ENCODE measurements at regions not wholly inside any gene's neighbourhood (a gene's known extent, or its start where the extent isn't known, plus 50 kb on each side); places are given as distances from the start of the nearest gene placed in this dataset.

DNA sequence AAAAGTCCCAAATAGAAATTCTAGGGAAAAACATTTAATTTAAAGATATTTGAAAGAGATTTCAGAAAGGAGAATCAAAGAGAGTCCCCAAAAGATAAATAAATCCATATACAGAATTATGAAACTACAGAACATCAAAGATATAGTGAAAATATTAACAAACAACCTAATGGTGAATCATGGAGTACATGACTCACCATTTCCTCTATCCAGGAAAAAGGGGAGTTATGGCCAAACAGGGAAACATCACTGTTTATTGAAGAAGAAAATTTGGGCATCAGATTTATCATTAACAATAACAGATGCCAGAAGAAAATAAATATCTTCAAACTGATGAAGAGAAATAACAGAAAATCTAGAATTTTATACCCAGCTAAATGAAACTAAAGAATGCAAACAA lies 448.3 kb downstream of the CDH2 start:
- Mint-ChIP-seq H3K4me3 (no peak overlapping the region), H3K9me3 (peaks cover 10% of the 10 kb centered on the region), H3K36me3 (ENCODE audit: low read depth) (no peaks in the 10 kb centered on the region), H3K27ac (no peak overlapping the region), H3K4me1 (ENCODE audit: low read depth) (no peaks in the 10 kb centered on the region), H3K27me3 (ENCODE audit: low read depth) (no peaks in the 10 kb centered on the region)
- no peak for DNase-seq
- CTCF ChIA-PET: interaction anchor here (1.3 kb wide), 1 partner anchor 9 kb away, joined by 3 read pairs; no protein-coding TSS in a partner anchor
- intact Hi-C loops (cut with micrococcal nuclease): no loop called here

DNA sequence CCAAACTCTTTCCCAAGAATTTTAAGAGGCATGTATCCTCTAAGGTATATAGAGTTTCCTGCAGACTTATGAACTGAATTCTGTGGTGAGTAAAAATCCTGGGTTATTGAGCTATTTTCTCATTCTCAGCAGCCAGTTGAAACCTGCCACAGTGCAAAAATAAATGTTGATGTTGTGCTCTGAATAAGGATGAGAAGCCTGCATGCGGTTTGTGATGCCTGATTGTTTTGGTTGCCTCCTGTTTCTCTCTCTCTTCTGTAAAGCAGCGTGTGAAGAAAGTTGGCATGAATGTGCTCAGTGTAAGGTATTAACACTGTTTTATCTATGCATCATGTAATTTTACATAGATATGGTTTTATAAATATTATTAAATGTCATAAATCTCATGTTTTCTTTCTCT lies 452.6 kb downstream of the CDH2 start:
- CTCF ChIA-PET: no interaction called here
- intact Hi-C loops (cut with micrococcal nuclease): no loop called here
- Mint-ChIP-seq H3K4me1 (ENCODE audit: low read depth) (no peaks in the 10 kb centered on the region), H3K36me3 (ENCODE audit: low read depth) (no peaks in the 10 kb centered on the region), H3K27me3 (ENCODE audit: low read depth) (no peaks in the 10 kb centered on the region), H3K4me3 (no peak overlapping the region), H3K9me3 (peaks cover 12% of the 10 kb centered on the region), H3K27ac (no peak overlapping the region)
- DNase-seq: no peak

GRCh38 chr18:27723168-27723567 lies 453.8 kb downstream of the CDH2 start:
- Mint-ChIP-seq H3K27ac (no peak overlapping the region), H3K4me1 (ENCODE audit: low read depth) (no peaks in the 10 kb centered on the region), H3K36me3 (ENCODE audit: low read depth) (no peaks in the 10 kb centered on the region), H3K9me3 (peaks cover 9% of the 10 kb centered on the region), H3K4me3 (no peak overlapping the region), H3K27me3 (ENCODE audit: low read depth) (no peaks in the 10 kb centered on the region)
- intact Hi-C loops (cut with micrococcal nuclease): no loop called here
- no peak for DNase-seq
- CTCF ChIA-PET: no interaction called here

DNA sequence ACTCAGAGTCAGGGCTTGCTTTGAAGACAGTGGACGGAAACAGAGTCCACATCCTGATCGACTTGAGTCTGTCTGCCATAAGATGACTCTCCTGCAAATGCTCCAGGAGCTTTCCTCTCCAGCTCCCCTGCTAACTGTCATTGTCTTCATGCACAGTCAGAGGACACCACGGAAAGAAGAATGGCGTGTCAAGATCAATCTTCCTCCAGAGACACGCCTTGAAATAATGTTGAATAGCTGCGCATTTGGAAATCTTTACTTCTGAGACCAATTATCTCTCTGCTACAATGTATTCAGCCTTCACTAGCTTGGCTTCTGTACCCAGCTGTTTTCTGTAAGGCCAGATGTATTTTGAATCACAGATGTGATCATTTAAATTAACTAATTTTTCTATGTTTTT lies 457.2 kb downstream of the CDH2 start:
- Mint-ChIP-seq H3K36me3 (ENCODE audit: low read depth) (no peaks in the 10 kb centered on the region), H3K4me3 (no peak overlapping the region), H3K9me3 (peaks cover 3% of the 10 kb centered on the region), H3K27ac (no peak overlapping the region), H3K27me3 (ENCODE audit: low read depth) (no peaks in the 10 kb centered on the region), H3K4me1 (ENCODE audit: low read depth) (no peaks in the 10 kb centered on the region)
- CTCF ChIA-PET: interaction anchor here (1.0 kb wide), 1 partner anchor 9 kb away, joined by 3 read pairs; no protein-coding TSS in a partner anchor
- DNase-seq: no peak
- intact Hi-C loops (cut with micrococcal nuclease): no loop called here

DNA sequence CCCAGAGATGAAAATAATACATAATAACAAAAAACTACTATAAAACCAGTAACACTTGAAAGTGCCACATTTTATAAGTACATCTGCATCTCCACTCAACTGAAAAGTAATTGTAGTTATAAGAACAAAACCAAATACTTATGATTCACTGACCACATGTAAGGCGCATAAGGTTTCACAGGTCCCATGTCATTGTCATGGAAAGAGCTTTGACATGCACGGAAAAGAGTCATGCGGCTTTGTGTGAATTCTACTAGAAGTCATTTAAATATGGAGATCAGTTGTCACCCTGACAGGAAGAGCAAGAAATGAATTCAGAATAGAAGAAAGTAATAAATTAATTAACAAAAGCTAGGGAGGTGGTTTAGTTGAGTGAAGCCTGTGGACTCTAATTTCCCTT lies 459.1 kb downstream of the CDH2 start:
- CTCF ChIA-PET: no interaction called here
- intact Hi-C loops (cut with micrococcal nuclease): no loop called here
- no peaks in the 10 kb centered on the region for H3K27me3 Mint-ChIP-seq (ENCODE audit: low read depth)

GRCh38 chr18:27717250-27717649 lies 459.7 kb downstream of the CDH2 start:
- no peak overlapping the region for H3K27ac Mint-ChIP-seq
- no peak for DNase-seq
- H3K4me1 Mint-ChIP-seq (ENCODE audit: low read depth): no peaks in the 10 kb centered on the region
- CTCF ChIA-PET: no interaction called here
- no peaks in the 10 kb centered on the region for H3K27me3 Mint-ChIP-seq (ENCODE audit: low read depth)
- peaks cover 3% of the 10 kb centered on the region for H3K9me3 Mint-ChIP-seq
- H3K4me3 Mint-ChIP-seq: no peak overlapping the region
- intact Hi-C loops (cut with micrococcal nuclease): no loop called here
- no peaks in the 10 kb centered on the region for H3K36me3 Mint-ChIP-seq (ENCODE audit: low read depth)

More for the DNA sequence above, 459.1 kb downstream of the CDH2 start:
- no peak for DNase-seq
- H3K27ac Mint-ChIP-seq: no peak overlapping the region
- H3K4me1 Mint-ChIP-seq (ENCODE audit: low read depth): no peaks in the 10 kb centered on the region
- peaks cover 3% of the 10 kb centered on the region for H3K9me3 Mint-ChIP-seq
- H3K36me3 Mint-ChIP-seq (ENCODE audit: low read depth): no peaks in the 10 kb centered on the region
- H3K4me3 Mint-ChIP-seq: no peak overlapping the region

DNA sequence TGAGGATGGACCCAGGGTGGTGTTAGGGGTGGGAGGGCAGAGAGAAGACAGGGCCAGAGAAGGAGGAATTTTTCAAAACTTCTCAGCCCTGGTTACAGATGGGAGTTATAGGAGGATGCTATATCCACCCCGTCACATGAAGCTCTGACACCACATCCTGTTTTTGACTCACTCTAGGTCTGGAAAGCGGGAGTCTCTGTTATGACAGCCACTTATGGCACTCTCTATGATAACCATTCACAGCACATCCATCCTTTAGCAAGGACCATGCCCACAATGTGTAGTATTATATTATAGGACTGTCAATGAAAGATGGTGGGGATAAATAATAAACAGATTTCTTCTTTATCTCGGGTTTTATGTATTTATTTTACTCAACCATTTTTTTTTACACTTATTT lies 461.2 kb downstream of the CDH2 start:
- Mint-ChIP-seq H3K27ac (no peak overlapping the region), H3K9me3 (peaks cover 3% of the 10 kb centered on the region), H3K4me1 (ENCODE audit: low read depth) (no peaks in the 10 kb centered on the region), H3K36me3 (ENCODE audit: low read depth) (no peaks in the 10 kb centered on the region), H3K27me3 (ENCODE audit: low read depth) (no peaks in the 10 kb centered on the region), H3K4me3 (no peak overlapping the region)
- CTCF ChIA-PET: no interaction called here
- intact Hi-C loops (cut with micrococcal nuclease): no loop called here
- no peak for DNase-seq

GRCh38 chr18:27713738-27714095 lies 463.2 kb downstream of the CDH2 start:
- no peak overlapping the region for H3K27ac Mint-ChIP-seq
- no peaks in the 10 kb centered on the region for H3K4me1 Mint-ChIP-seq (ENCODE audit: low read depth)
- DNase-seq: no peak
- intact Hi-C loops (cut with micrococcal nuclease): no loop called here
- CTCF ChIA-PET: no interaction called here
- H3K27me3 Mint-ChIP-seq (ENCODE audit: low read depth): no peaks in the 10 kb centered on the region
- H3K36me3 Mint-ChIP-seq (ENCODE audit: low read depth): no peaks in the 10 kb centered on the region
- no peak overlapping the region for H3K4me3 Mint-ChIP-seq
- peaks cover 13% of the 10 kb centered on the region for H3K9me3 Mint-ChIP-seq

DNA sequence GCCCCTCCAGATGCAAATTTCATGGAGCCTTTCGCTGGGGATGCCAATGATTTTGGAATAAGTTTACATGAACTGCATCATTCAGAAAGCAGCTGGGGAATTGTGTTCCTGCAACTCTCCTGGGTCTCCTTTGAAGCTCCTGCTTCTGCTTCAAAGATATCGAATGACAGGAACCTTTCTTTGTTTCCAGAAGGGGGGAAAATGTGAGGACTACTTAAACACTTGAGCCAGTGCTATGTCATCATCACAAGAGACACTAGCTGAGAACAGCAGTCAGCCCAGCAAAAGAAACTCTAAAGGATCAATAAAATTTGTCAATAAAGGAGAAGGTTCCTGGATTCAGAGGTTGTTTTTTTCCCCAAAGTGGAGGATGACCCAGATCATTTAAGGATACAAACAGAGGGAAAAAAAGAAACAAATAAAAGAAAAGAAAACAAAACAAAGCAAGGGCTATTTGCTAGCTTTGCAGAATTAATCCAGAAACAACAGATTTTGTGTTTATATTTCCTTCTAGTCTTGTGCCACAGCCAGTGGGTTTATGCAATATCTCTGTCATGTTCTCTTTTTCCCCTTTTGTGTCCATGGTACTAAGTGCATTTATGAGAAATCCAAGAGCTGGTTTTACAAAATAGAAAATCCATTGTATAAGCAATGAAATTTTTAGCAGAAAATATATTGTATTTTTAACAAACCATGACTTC lies 463.7 kb downstream of the CDH2 start:
- no peaks in the 10 kb centered on the region for H3K36me3 Mint-ChIP-seq (ENCODE audit: low read depth)
- no peak overlapping the region for H3K4me3 Mint-ChIP-seq
- intact Hi-C loops (cut with micrococcal nuclease): no loop called here
- H3K9me3 Mint-ChIP-seq: peaks cover 13% of the 10 kb centered on the region
- no peaks in the 10 kb centered on the region for H3K27me3 Mint-ChIP-seq (ENCODE audit: low read depth)
- no peaks in the 10 kb centered on the region for H3K4me1 Mint-ChIP-seq (ENCODE audit: low read depth)
- CTCF ChIA-PET: no interaction called here
- DNase-seq: no peak
- no peak overlapping the region for H3K27ac Mint-ChIP-seq

- no peaks in the 10 kb centered on the region for H3K27me3 Mint-ChIP-seq (ENCODE audit: low read depth)
- CTCF ChIA-PET: no interaction called here
- no peak overlapping the region for H3K27ac Mint-ChIP-seq
- intact Hi-C loops (cut with micrococcal nuclease): no loop called here
- H3K4me1 Mint-ChIP-seq (ENCODE audit: low read depth): no peaks in the 10 kb centered on the region
- no peak overlapping the region for H3K4me3 Mint-ChIP-seq
- DNase-seq: no peak
- H3K9me3 Mint-ChIP-seq: peaks cover 18% of the 10 kb centered on the region
- no peaks in the 10 kb centered on the region for H3K36me3 Mint-ChIP-seq (ENCODE audit: low read depth)
Measured at GRCh38 chr18:27712066-27712465, 464.9 kb downstream of the CDH2 start.

GRCh38 chr18:27711382-27711781 lies 465.5 kb downstream of the CDH2 start:
- Mint-ChIP-seq H3K9me3 (peaks cover 20% of the 10 kb centered on the region), H3K27ac (no peak overlapping the region), H3K36me3 (ENCODE audit: low read depth) (no peaks in the 10 kb centered on the region), H3K4me1 (ENCODE audit: low read depth) (no peaks in the 10 kb centered on the region), H3K27me3 (ENCODE audit: low read depth) (no peaks in the 10 kb centered on the region), H3K4me3 (no peak overlapping the region)
- CTCF ChIA-PET: no interaction called here
- DNase-seq: no peak
- intact Hi-C loops (cut with micrococcal nuclease): no loop called here

DNA sequence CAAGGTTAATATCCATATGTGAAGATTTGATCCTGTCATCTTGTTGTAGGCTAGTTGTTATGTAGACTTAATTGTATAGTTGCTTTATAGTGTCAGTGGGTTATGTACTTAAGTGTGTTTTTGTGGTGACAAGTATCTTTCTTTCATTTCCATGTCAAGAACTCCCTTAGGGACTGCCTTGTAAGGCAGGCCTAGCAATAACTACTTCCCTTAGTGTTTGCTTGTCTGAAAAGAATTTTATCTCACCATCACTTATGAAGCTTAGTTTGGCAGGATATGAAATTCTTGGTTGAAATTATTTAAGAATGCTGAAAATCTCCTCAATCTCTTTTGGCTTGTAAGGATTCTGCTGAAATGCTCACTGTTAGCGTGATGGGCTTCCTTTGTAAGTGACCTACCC lies 467.6 kb downstream of the CDH2 start:
- Mint-ChIP-seq H3K4me3 (no peak overlapping the region), H3K27me3 (ENCODE audit: low read depth) (no peaks in the 10 kb centered on the region), H3K9me3 (peaks cover 20% of the 10 kb centered on the region), H3K36me3 (ENCODE audit: low read depth) (no peaks in the 10 kb centered on the region), H3K27ac (no peak overlapping the region), H3K4me1 (ENCODE audit: low read depth) (no peaks in the 10 kb centered on the region)
- intact Hi-C loops (cut with micrococcal nuclease): no loop called here
- CTCF ChIA-PET: interaction anchor here (0.6 kb wide), 1 partner anchor 1820 kb away, joined by 3 read pairs; no protein-coding TSS in a partner anchor
- DNase-seq: no peak

DNA sequence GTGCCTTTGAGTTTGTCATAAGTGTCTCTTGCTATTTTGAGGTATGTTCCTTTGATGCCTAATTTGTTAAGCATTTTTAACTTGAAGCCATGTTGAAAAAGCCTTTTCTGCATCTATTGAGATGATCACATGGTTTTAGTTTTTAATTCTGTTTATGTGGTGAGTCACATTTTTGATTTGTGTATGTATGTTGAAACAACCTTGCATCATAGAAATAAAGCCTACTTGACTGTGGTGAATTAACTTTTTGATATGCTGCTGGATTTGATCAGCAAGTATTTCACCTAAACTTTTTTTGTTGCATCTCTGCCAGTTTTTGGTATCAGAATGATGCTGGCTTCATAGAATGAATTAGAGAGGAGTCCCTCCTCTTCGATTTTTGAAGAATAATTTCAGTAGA lies 469.7 kb downstream of the CDH2 start:
- intact Hi-C loops (cut with micrococcal nuclease): no loop called here
- no peak overlapping the region for H3K27ac Mint-ChIP-seq
- CTCF ChIA-PET: no interaction called here

More for the DNA sequence above, 469.7 kb downstream of the CDH2 start:
- H3K4me1 Mint-ChIP-seq (ENCODE audit: low read depth): no peaks in the 10 kb centered on the region
- no peak overlapping the region for H3K4me3 Mint-ChIP-seq
- H3K27me3 Mint-ChIP-seq (ENCODE audit: low read depth): no peaks in the 10 kb centered on the region
- no peak for DNase-seq
- H3K36me3 Mint-ChIP-seq (ENCODE audit: low read depth): no peaks in the 10 kb centered on the region
- peaks cover 22% of the 10 kb centered on the region for H3K9me3 Mint-ChIP-seq
